ENCODE measurements at regions not wholly inside any gene's neighbourhood (a gene's known extent, or its start where the extent isn't known, plus 50 kb on each side); places are given as distances from the start of the nearest gene placed in this dataset.

- Histone ChIP-seq H3K27me3 (ENCODE audit: insufficient read depth) (no peaks in the 10 kb centered on the region), H3K79me2 (ENCODE audit: insufficient read depth) (no peaks in the 10 kb centered on the region), H4K20me1 (ENCODE audit: insufficient read depth) (no peaks in the 10 kb centered on the region), H3K4me1 (ENCODE audit: control insufficient read depth in 1 of 2, insufficient read depth in 2 of 2, low read depth in 1 of 2, low read length in 1 of 2) (no peaks in the 10 kb centered on the region), H3K4me2 (no peak overlapping the region), H3F3A (replicated peaks; ENCODE audit: insufficient read depth) (no peaks in the 10 kb centered on the region), H3K4me3 (ENCODE audit: low read depth in 2 of 2, low read length in 1 of 2) (no peak overlapping the region), H3K9ac (no peak overlapping the region), H3K36me3 (replicated peaks in 1 of 2; ENCODE audit: control insufficient read depth in 1 of 2, insufficient read depth in 2 of 2, low read length in 1 of 2) (no peaks in the 10 kb centered on the region), H3K27ac (ENCODE audit: low read depth in 2 of 2, low read length in 1 of 2) (no peak overlapping the region), H2AFZ (ENCODE audit: low read depth) (no peak overlapping the region), H3K9me2 (no peaks in the 10 kb centered on the region), H3K9me3 (no peaks in the 10 kb centered on the region)
- CTCF ChIA-PET, result no interaction called here
- TF ChIP-seq CHD2 (IDR thresholded peaks at IDR 0.05; ENCODE audit: low read length, partially characterized antibody), result no peak
- TF ChIP-seq, protein P1, sequence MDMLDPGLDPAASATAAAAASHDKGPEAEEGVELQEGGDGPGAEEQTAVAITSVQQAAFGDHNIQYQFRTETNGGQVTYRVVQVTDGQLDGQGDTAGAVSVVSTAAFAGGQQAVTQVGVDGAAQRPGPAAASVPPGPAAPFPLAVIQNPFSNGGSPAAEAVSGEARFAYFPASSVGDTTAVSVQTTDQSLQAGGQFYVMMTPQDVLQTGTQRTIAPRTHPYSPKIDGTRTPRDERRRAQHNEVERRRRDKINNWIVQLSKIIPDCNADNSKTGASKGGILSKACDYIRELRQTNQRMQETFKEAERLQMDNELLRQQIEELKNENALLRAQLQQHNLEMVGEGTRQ (IDR thresholded peaks at IDR 0.05; ENCODE audit: borderline replicate concordance, low read depth, low read length), result no peak
- no peak for TF ChIP-seq USF1 (IDR thresholded peaks at IDR 0.05; ENCODE audit: borderline replicate concordance, low read depth)
- TF ChIP-seq, protein P2, sequence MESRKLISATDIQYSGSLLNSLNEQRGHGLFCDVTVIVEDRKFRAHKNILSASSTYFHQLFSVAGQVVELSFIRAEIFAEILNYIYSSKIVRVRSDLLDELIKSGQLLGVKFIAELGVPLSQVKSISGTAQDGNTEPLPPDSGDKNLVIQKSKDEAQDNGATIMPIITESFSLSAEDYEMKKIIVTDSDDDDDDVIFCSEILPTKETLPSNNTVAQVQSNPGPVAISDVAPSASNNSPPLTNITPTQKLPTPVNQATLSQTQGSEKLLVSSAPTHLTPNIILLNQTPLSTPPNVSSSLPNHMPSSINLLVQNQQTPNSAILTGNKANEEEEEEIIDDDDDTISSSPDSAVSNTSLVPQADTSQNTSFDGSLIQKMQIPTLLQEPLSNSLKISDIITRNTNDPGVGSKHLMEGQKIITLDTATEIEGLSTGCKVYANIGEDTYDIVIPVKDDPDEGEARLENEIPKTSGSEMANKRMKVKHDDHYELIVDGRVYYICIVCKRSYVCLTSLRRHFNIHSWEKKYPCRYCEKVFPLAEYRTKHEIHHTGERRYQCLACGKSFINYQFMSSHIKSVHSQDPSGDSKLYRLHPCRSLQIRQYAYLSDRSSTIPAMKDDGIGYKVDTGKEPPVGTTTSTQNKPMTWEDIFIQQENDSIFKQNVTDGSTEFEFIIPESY (IDR thresholded peaks at IDR 0.05; ENCODE audit: borderline replicate concordance, low read depth), result no peak
- TF ChIP-seq, protein P3, sequence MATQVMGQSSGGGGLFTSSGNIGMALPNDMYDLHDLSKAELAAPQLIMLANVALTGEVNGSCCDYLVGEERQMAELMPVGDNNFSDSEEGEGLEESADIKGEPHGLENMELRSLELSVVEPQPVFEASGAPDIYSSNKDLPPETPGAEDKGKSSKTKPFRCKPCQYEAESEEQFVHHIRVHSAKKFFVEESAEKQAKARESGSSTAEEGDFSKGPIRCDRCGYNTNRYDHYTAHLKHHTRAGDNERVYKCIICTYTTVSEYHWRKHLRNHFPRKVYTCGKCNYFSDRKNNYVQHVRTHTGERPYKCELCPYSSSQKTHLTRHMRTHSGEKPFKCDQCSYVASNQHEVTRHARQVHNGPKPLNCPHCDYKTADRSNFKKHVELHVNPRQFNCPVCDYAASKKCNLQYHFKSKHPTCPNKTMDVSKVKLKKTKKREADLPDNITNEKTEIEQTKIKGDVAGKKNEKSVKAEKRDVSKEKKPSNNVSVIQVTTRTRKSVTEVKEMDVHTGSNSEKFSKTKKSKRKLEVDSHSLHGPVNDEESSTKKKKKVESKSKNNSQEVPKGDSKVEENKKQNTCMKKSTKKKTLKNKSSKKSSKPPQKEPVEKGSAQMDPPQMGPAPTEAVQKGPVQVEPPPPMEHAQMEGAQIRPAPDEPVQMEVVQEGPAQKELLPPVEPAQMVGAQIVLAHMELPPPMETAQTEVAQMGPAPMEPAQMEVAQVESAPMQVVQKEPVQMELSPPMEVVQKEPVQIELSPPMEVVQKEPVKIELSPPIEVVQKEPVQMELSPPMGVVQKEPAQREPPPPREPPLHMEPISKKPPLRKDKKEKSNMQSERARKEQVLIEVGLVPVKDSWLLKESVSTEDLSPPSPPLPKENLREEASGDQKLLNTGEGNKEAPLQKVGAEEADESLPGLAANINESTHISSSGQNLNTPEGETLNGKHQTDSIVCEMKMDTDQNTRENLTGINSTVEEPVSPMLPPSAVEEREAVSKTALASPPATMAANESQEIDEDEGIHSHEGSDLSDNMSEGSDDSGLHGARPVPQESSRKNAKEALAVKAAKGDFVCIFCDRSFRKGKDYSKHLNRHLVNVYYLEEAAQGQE (IDR thresholded peaks at IDR 0.05; ENCODE audit: low read depth, low read length), result no peak
- TF ChIP-seq RXRA (IDR thresholded peaks at IDR 0.05; ENCODE audit: borderline replicate concordance, low read depth), result no peak
- TF ChIP-seq SIN3A (IDR thresholded peaks at IDR 0.05; ENCODE audit: borderline replicate concordance, low read depth, low read length), result no peak
- no peak for TF ChIP-seq POLR2AphosphoS5 (IDR thresholded peaks at IDR 0.05; ENCODE audit: low read depth, low read length)
- no peak for TF ChIP-seq TEAD4 (IDR thresholded peaks at IDR 0.05; ENCODE audit: borderline replicate concordance, insufficient read depth)
- TF ChIP-seq JUND (IDR thresholded peaks at IDR 0.05), result no peak
- no peak for TF ChIP-seq SMC3 (IDR thresholded peaks at IDR 0.05; ENCODE audit: low read depth, low read length)
- TF ChIP-seq, protein P4, sequence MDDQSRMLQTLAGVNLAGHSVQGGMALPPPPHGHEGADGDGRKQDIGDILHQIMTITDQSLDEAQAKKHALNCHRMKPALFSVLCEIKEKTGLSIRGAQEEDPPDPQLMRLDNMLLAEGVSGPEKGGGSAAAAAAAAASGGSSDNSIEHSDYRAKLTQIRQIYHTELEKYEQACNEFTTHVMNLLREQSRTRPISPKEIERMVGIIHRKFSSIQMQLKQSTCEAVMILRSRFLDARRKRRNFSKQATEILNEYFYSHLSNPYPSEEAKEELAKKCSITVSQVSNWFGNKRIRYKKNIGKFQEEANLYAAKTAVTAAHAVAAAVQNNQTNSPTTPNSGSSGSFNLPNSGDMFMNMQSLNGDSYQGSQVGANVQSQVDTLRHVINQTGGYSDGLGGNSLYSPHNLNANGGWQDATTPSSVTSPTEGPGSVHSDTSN (IDR thresholded peaks at IDR 0.05), result no peak
- no peak for TF ChIP-seq NFIC (IDR thresholded peaks at IDR 0.05; ENCODE audit: borderline replicate concordance)
- no peak for TF ChIP-seq RCOR1 (IDR thresholded peaks at IDR 0.05; ENCODE audit: low read length)
- no peak for TF ChIP-seq ELF1 (IDR thresholded peaks at IDR 0.05)
- no peak for TF ChIP-seq FOSL2 (IDR thresholded peaks at IDR 0.05; ENCODE audit: borderline replicate concordance, low read depth)
- TF ChIP-seq YY1 (IDR thresholded peaks at IDR 0.05; ENCODE audit: low read depth), result no peak
- POLR2A ChIA-PET, result no interaction called here
- no peak for DNase-seq
Measured at GRCh38 chr12:40586823-40587222, 105.4 kb upstream of the CNTN1 start.
